ENCODE measurements at regions not wholly inside any gene's neighbourhood (a gene's known extent, or its start where the extent isn't known, plus 50 kb on each side); places are given as distances from the start of the nearest gene placed in this dataset.

GRCh38 chr12:90311561-90311960, 602.9 kb upstream of the ATP2B1 start:
- Histone ChIP-seq H3K4me1 (no peaks in the 10 kb centered on the region), H3K27me3 (no peaks in the 10 kb centered on the region), H3K4me3 (replicated peaks in 1 of 3) (no peak overlapping the region), H3K27ac (no peak overlapping the region), H3K9me3 (no peaks in the 10 kb centered on the region), H3K36me3 (no peaks in the 10 kb centered on the region)
- intact Hi-C loops (cut with DNase I), result no loop called here
- no peak for TF ChIP-seq CTCF (IDR thresholded peaks at IDR 0.05)
- TF ChIP-seq POLR2A (IDR thresholded peaks at IDR 0.05), result no peak
- no peak for DNase-seq
- 82% methylated on average over 4 of the region's 4 CpGs for WGBS, 2 donors

- intact Hi-C loops (cut with DNase I), result no loop called here
- Histone ChIP-seq H3K4me1 (peaks cover 0 to 7% of the 10 kb centered on the region in 2 donors), H3K4me3 (replicated peaks in 1 of 3) (no peak overlapping the region), H3K27me3 (no peaks in the 10 kb centered on the region), H3K9me3 (no peaks in the 10 kb centered on the region), H3K27ac (no peak overlapping the region), H3K36me3 (no peaks in the 10 kb centered on the region)
- DNase-seq, result peak; percentile 40 to 62
- WGBS, 2 donors, result 48 to 61% methylated on average over 3 of the region's 3 CpGs
- no peak for TF ChIP-seq POLR2A (IDR thresholded peaks at IDR 0.05)
These were observed 596.7 kb upstream of the ATP2B1 start for GRCh38 chr12:90305379-90305778.

GRCh38 chr12:90304231-90304630, 595.6 kb upstream of the ATP2B1 start:
- intact Hi-C loops (cut with DNase I), result no loop called here
- Histone ChIP-seq H3K36me3 (no peaks in the 10 kb centered on the region), H3K4me1 (peaks cover 0 to 8% of the 10 kb centered on the region in 2 donors), H3K4me3 (replicated peaks in 1 of 3) (no peak overlapping the region), H3K9me3 (no peaks in the 10 kb centered on the region), H3K27ac (no peak overlapping the region), H3K27me3 (no peaks in the 10 kb centered on the region)
- DNase-seq, result peak in 1 of 2 donors; percentile 1
- 95 to 97% methylated on average over 2 of the region's 2 CpGs for WGBS, 2 donors
- no peak for TF ChIP-seq CTCF (IDR thresholded peaks at IDR 0.05)
- TF ChIP-seq POLR2A (IDR thresholded peaks at IDR 0.05), result no peak

- no peaks in the 10 kb centered on the region for H3K36me3 ChIP-seq
- TF ChIP-seq CTCF (IDR thresholded peaks at IDR 0.05), result no peak
- no peak for TF ChIP-seq POLR2A (IDR thresholded peaks at IDR 0.05)
- no peaks in the 10 kb centered on the region for H3K27me3 ChIP-seq
- intact Hi-C loops (cut with DNase I), result no loop called here
- DNase-seq, result no peak
- H3K9me3 ChIP-seq, result no peaks in the 10 kb centered on the region
- peaks cover 5 to 11% of the 10 kb centered on the region in 2 donors for H3K4me1 ChIP-seq
- H3K4me3 ChIP-seq (replicated peaks in 1 of 3), result no peak overlapping the region
- H3K27ac ChIP-seq, result no peak overlapping the region
These were observed 595.1 kb upstream of the ATP2B1 start for GRCh38 chr12:90303771-90304170.

GRCh38 chr12:90301561-90302133, 593.0 kb upstream of the ATP2B1 start:
- Histone ChIP-seq H3K36me3 (no peaks in the 10 kb centered on the region), H3K4me1 (peaks cover 15 to 21% of the 10 kb centered on the region in 2 donors), H3K27ac (no peak overlapping the region), H3K9me3 (no peaks in the 10 kb centered on the region), H3K27me3 (no peaks in the 10 kb centered on the region), H3K4me3 (replicated peaks in 1 of 3) (no peak overlapping the region)
- WGBS, 2 donors, result 91 to 93% methylated on average over 1 of the region's 1 CpG
- intact Hi-C loops (cut with DNase I), result no loop called here
- TF ChIP-seq CTCF (IDR thresholded peaks at IDR 0.05), result no peak
- TF ChIP-seq POLR2A (IDR thresholded peaks at IDR 0.05), result no peak
- no peak for DNase-seq

GRCh38 chr12:90301095-90301494, 592.5 kb upstream of the ATP2B1 start:
- no peak for DNase-seq
- intact Hi-C loops (cut with DNase I), result no loop called here
- H3K4me1 ChIP-seq, result peaks cover 15 to 21% of the 10 kb centered on the region in 2 donors
- no peak overlapping the region for H3K4me3 ChIP-seq (replicated peaks in 1 of 3)
- no peak overlapping the region for H3K27ac ChIP-seq
- H3K9me3 ChIP-seq, result no peaks in the 10 kb centered on the region
- no peaks in the 10 kb centered on the region for H3K27me3 ChIP-seq
- TF ChIP-seq POLR2A (IDR thresholded peaks at IDR 0.05) (no peak), CTCF (IDR thresholded peaks at IDR 0.05) (no peak)
- H3K36me3 ChIP-seq, result no peaks in the 10 kb centered on the region
- 93 to 96% methylated on average over 4 of the region's 4 CpGs for WGBS, 2 donors

Measured in thyroid gland (tissue), 4 donors.